GM23248 (cell line): ENCODE measurements at regions not wholly inside any gene's neighbourhood (a gene's known extent, or its start where the extent isn't known, plus 50 kb on each side); places are given as distances from the start of the nearest gene placed in this dataset.

ENCODE experiments used
- EZH2 ChIP-seq: fragments of 200-600 bp; sonication (generic); IDR thresholded peaks from 2 replicates; pipeline ENCODE4 v1.6.1; 2018; ENCODE audit warnings: antibody characterized with exemption, mild to moderate bottlenecking; ENCODE audit not compliant: insufficient read depth, poor library complexity, severe bottlenecking
- EZH2phosphoT487 ChIP-seq: fragments of 200-600 bp; sonication (generic); IDR thresholded peaks from 2 replicates; pipeline ENCODE4 v1.6.1; 2018; ENCODE audit warnings: antibody characterized with exemption, moderate library complexity, mild to moderate bottlenecking, low read depth; ENCODE audit not compliant: insufficient read depth

DNA sequence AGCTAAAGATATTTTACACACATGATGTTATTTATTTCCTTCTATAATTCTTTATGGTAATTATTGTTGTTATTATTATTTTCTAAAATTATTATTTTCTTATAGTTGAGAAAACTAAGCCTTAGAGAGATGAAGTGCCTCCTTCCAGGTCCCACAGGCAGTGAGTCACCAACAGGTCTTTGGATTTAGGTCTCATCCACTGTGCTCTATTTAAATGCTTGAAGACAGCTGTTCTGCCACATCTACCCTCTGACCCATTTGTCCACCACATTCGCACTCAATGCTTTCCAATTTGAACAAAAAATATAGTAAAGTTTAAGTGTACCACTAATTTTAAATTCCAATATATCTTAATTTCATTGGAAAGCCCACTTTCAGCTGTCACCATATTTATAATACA lies 566.4 kb downstream of the PPARGC1A start:
- TF ChIP-seq EZH2 (no peak), EZH2phosphoT487 (no peak)
